ENCODE measurements at regions not wholly inside any gene's neighbourhood (a gene's known extent, or its start where the extent isn't known, plus 50 kb on each side); places are given as distances from the start of the nearest gene placed in this dataset.

- TF ChIP-seq CTCF (IDR thresholded peaks at IDR 0.05; ENCODE audit: insufficient read depth, low read length, poor library complexity, severe bottlenecking), result no peak
- Histone ChIP-seq H3K27me3 (replicated peaks; ENCODE audit: control insufficient read depth, insufficient read depth, low read length) (no peaks in the 10 kb centered on the region), H3K36me3 (ENCODE audit: control insufficient read depth, insufficient read depth, low read length) (no peaks in the 10 kb centered on the region), H3K4me3 (replicated peaks; ENCODE audit: low read depth, low read length) (no peak overlapping the region)
- DNase-seq (ENCODE audit: extremely low read depth, insufficient read length), result no peak
These were observed 66.1 kb upstream of the USP38 start for GRCh38 chr4:143118663-143119062.

- Histone ChIP-seq H3K36me3 (ENCODE audit: control insufficient read depth, insufficient read depth, low read length) (no peaks in the 10 kb centered on the region), H3K4me3 (replicated peaks; ENCODE audit: low read depth, low read length) (no peak overlapping the region), H3K27me3 (replicated peaks; ENCODE audit: control insufficient read depth, insufficient read depth, low read length) (no peaks in the 10 kb centered on the region)
- DNase-seq (ENCODE audit: extremely low read depth, insufficient read length), result no peak
- no peak for TF ChIP-seq CTCF (IDR thresholded peaks at IDR 0.05; ENCODE audit: insufficient read depth, low read length, poor library complexity, severe bottlenecking)
These were observed 57.1 kb upstream of the USP38 start for GRCh38 chr4:143127621-143128020.

- TF ChIP-seq CTCF (IDR thresholded peaks at IDR 0.05; ENCODE audit: insufficient read depth, low read length, poor library complexity, severe bottlenecking), result no peak
- DNase-seq (ENCODE audit: extremely low read depth, insufficient read length), result no peak
- Histone ChIP-seq H3K27me3 (replicated peaks; ENCODE audit: control insufficient read depth, insufficient read depth, low read length) (no peaks in the 10 kb centered on the region), H3K4me3 (replicated peaks; ENCODE audit: low read depth, low read length) (no peak overlapping the region), H3K36me3 (ENCODE audit: control insufficient read depth, insufficient read depth, low read length) (no peaks in the 10 kb centered on the region)
These were observed 50.7 kb upstream of the USP38 start for GRCh38 chr4:143133977-143134376.
